ENCODE measurements at regions not wholly inside any gene's neighbourhood (a gene's known extent, or its start where the extent isn't known, plus 50 kb on each side); places are given as distances from the start of the nearest gene placed in this dataset.

- TF ChIP-seq CTCF (IDR thresholded peaks at IDR 0.05; ENCODE audit: low read depth, low read length) (no peak), EZH2phosphoT487 (IDR thresholded peaks at IDR 0.05; ENCODE audit: low read depth) (no peak)
Observed at GRCh38 chr3:153397794-153398193, 235.8 kb downstream of the RAP2B start.
